Muscle layer of duodenum (tissue), 2 donors: ENCODE measurements at regions not wholly inside any gene's neighbourhood (a gene's known extent, or its start where the extent isn't known, plus 50 kb on each side); places are given as distances from the start of the nearest gene placed in this dataset.

Experiments used
- H3K27ac ChIP-seq: one replicate; pipeline ENCODE4 v1.7.0; 2013; ENCODE audit warnings: mild to moderate bottlenecking, low read length
- H3K27me3 ChIP-seq: one replicate; pipeline ENCODE4 v1.7.0; 2013; ENCODE audit warnings: low read depth, mild to moderate bottlenecking, control low read depth, low read length
- H3K36me3 ChIP-seq, 2 donors: one replicate each; pipeline ENCODE4 v1.7.0; 2013; ENCODE audit warnings: low read length in 2 of 2, control low read depth in 1 of 2, mild to moderate bottlenecking in 1 of 2; ENCODE audit not compliant: insufficient read depth in 2 of 2, control insufficient read depth in 1 of 2
- H3K4me1 ChIP-seq, 2 donors: one replicate each; pipeline ENCODE4 v1.7.0; 2013; ENCODE audit warnings: low read length in 2 of 2, mild to moderate bottlenecking in 2 of 2, control low read depth in 1 of 2, moderate library complexity in 1 of 2; ENCODE audit not compliant: insufficient read depth in 2 of 2, control insufficient read depth in 1 of 2
- H3K4me3 ChIP-seq, 2 donors: one replicate each; pipeline ENCODE4 v1.7.0; 2013; ENCODE audit warnings: low read length in 2 of 2, low read depth in 1 of 2, mild to moderate bottlenecking in 1 of 2
- H3K9me3 ChIP-seq, 2 donors: one replicate each; pipeline ENCODE4 v1.7.0; 2013; ENCODE audit warnings: low read length in 2 of 2, control low read depth in 1 of 2, mild to moderate bottlenecking in 1 of 2; ENCODE audit not compliant: control insufficient read depth in 1 of 2
- donor health status: healthy.

- Histone ChIP-seq H3K36me3 (no peaks in the 10 kb centered on the region), H3K9me3 (peaks cover 0 to 3% of the 10 kb centered on the region in 2 donors), H3K4me1 (no peaks in the 10 kb centered on the region), H3K27ac (no peak overlapping the region), H3K27me3 (no peaks in the 10 kb centered on the region), H3K4me3 (no peak overlapping the region)
Observed at GRCh38 chr16:5561800-5562199, 464.2 kb upstream of the EEF2KMT start.

- Histone ChIP-seq H3K36me3 (no peaks in the 10 kb centered on the region), H3K4me1 (no peaks in the 10 kb centered on the region), H3K27me3 (no peaks in the 10 kb centered on the region), H3K27ac (no peak overlapping the region), H3K4me3 (no peak overlapping the region), H3K9me3 (peaks cover 0 to 3% of the 10 kb centered on the region in 2 donors)
Observed at GRCh38 chr16:5560084-5560483, 462.5 kb upstream of the EEF2KMT start.

GRCh38 chr16:5557966-5558365, 460.4 kb upstream of the EEF2KMT start:
- no peaks in the 10 kb centered on the region for H3K4me1 ChIP-seq
- H3K9me3 ChIP-seq = peaks cover 0 to 3% of the 10 kb centered on the region in 2 donors
- H3K36me3 ChIP-seq = no peaks in the 10 kb centered on the region
- H3K27me3 ChIP-seq = no peaks in the 10 kb centered on the region
- H3K27ac ChIP-seq = no peak overlapping the region
- H3K4me3 ChIP-seq = no peak overlapping the region

- no peaks in the 10 kb centered on the region for H3K4me1 ChIP-seq
- no peaks in the 10 kb centered on the region for H3K36me3 ChIP-seq
- H3K27me3 ChIP-seq = no peaks in the 10 kb centered on the region
- H3K4me3 ChIP-seq = no peak overlapping the region
- H3K9me3 ChIP-seq = peaks cover 0 to 7% of the 10 kb centered on the region in 2 donors
- no peak overlapping the region for H3K27ac ChIP-seq
Observed at GRCh38 chr16:5557448-5557847, 459.9 kb upstream of the EEF2KMT start.

- no peaks in the 10 kb centered on the region for H3K27me3 ChIP-seq
- H3K4me3 ChIP-seq = no peak overlapping the region
- no peaks in the 10 kb centered on the region for H3K36me3 ChIP-seq
- peaks cover 0 to 7% of the 10 kb centered on the region in 2 donors for H3K9me3 ChIP-seq
- H3K27ac ChIP-seq = no peak overlapping the region
- H3K4me1 ChIP-seq = no peaks in the 10 kb centered on the region
Observed at GRCh38 chr16:5556158-5556810, 458.7 kb upstream of the EEF2KMT start.

GRCh38 chr16:5551909-5552308, 454.3 kb upstream of the EEF2KMT start:
- H3K27ac ChIP-seq = no peak overlapping the region
- peaks cover 0 to 8% of the 10 kb centered on the region in 2 donors for H3K9me3 ChIP-seq

GRCh38 chr16:5549802-5550201, 452.2 kb upstream of the EEF2KMT start:
- H3K9me3 ChIP-seq = peaks cover 0 to 9% of the 10 kb centered on the region in 2 donors
- H3K4me3 ChIP-seq = no peak overlapping the region
- no peaks in the 10 kb centered on the region for H3K36me3 ChIP-seq
- no peaks in the 10 kb centered on the region for H3K4me1 ChIP-seq
- H3K27me3 ChIP-seq = no peaks in the 10 kb centered on the region
- H3K27ac ChIP-seq = no peak overlapping the region

More at GRCh38 chr16:5551909-5552308, 454.3 kb upstream of the EEF2KMT start:
- Histone ChIP-seq H3K4me1 (no peaks in the 10 kb centered on the region), H3K36me3 (no peaks in the 10 kb centered on the region), H3K27me3 (no peaks in the 10 kb centered on the region), H3K4me3 (no peak overlapping the region)

GRCh38 chr16:5541356-5541755, 443.8 kb upstream of the EEF2KMT start:
- H3K9me3 ChIP-seq = peaks cover 0 to 14% of the 10 kb centered on the region in 2 donors
- H3K4me3 ChIP-seq = no peak overlapping the region
- H3K27me3 ChIP-seq = no peaks in the 10 kb centered on the region
- H3K27ac ChIP-seq = no peak overlapping the region
- H3K36me3 ChIP-seq = no peaks in the 10 kb centered on the region
- H3K4me1 ChIP-seq = no peaks in the 10 kb centered on the region

GRCh38 chr16:5537347-5537746, 439.8 kb upstream of the EEF2KMT start:
- peaks cover 5 to 30% of the 10 kb centered on the region in 2 donors for H3K9me3 ChIP-seq
- H3K36me3 ChIP-seq = no peaks in the 10 kb centered on the region
- no peaks in the 10 kb centered on the region for H3K4me1 ChIP-seq
- H3K27ac ChIP-seq = no peak overlapping the region
- H3K4me3 ChIP-seq = no peak overlapping the region
- H3K27me3 ChIP-seq = no peaks in the 10 kb centered on the region

- H3K4me1 ChIP-seq = no peaks in the 10 kb centered on the region
- H3K27me3 ChIP-seq = no peaks in the 10 kb centered on the region
- no peaks in the 10 kb centered on the region for H3K36me3 ChIP-seq
- H3K9me3 ChIP-seq = peaks cover 5 to 33% of the 10 kb centered on the region in 2 donors
- no peak overlapping the region for H3K27ac ChIP-seq
- H3K4me3 ChIP-seq = no peak overlapping the region
Observed at GRCh38 chr16:5533321-5533888, 435.8 kb upstream of the EEF2KMT start.

GRCh38 chr16:5527817-5528216, 430.2 kb upstream of the EEF2KMT start:
- H3K4me1 ChIP-seq = no peaks in the 10 kb centered on the region
- H3K36me3 ChIP-seq = no peaks in the 10 kb centered on the region
- H3K9me3 ChIP-seq = peaks cover 0 to 7% of the 10 kb centered on the region in 2 donors
- no peak overlapping the region for H3K4me3 ChIP-seq
- H3K27ac ChIP-seq = no peak overlapping the region
- H3K27me3 ChIP-seq = no peaks in the 10 kb centered on the region

GRCh38 chr16:5526826-5527225, 429.2 kb upstream of the EEF2KMT start:
- Histone ChIP-seq H3K27ac (no peak overlapping the region), H3K4me3 (no peak overlapping the region), H3K9me3 (peaks cover 0 to 7% of the 10 kb centered on the region in 2 donors), H3K36me3 (no peaks in the 10 kb centered on the region), H3K27me3 (no peaks in the 10 kb centered on the region), H3K4me1 (no peaks in the 10 kb centered on the region)
